ENCODE measurements at regions not wholly inside any gene's neighbourhood (a gene's known extent, or its start where the extent isn't known, plus 50 kb on each side); places are given as distances from the start of the nearest gene placed in this dataset.

DNA sequence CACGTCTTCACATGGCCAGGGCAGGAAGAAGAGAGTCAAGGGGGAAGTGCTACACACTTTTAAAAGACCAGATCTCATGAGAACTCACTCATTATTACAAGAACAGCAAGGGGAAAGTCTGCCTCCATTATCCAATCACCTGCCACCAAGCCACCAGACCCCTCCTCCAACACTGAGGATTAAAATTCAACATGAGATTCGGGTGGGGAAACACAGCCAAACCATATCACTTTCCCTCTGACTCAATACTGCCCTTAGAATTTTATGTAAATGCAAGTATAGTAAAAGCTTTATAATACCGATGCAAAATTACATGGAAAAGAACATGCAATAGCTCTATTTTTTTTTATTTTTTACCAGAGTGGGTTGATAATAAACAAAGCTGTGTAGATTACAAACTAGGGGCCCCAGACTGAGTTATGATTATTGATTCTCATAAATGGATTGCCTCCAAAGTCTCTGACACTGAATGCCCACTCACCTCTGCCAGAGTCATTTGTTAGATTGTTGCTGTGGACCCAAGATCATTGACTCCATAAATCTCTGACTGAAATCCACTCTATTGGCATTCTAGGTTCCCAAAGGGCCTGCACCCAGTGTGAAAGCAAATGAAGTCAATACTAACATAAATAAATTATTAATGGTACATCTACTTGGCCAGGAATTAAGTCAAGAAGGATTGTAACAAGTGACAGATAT is 184.8 kb upstream of the FUT9 start:
- TF ChIP-seq SIN3A (IDR thresholded peaks at IDR 0.05; ENCODE audit: borderline replicate concordance, insufficient read depth, low read depth, low read length) (no peak), TCF7L2 (IDR thresholded peaks at IDR 0.05; ENCODE audit: low read depth, low read length) (no peak), POLR2AphosphoS5 (IDR thresholded peaks at IDR 0.05; ENCODE audit: low read depth, low read length) (no peak)
- TF ChIP-seq, protein P1, sequence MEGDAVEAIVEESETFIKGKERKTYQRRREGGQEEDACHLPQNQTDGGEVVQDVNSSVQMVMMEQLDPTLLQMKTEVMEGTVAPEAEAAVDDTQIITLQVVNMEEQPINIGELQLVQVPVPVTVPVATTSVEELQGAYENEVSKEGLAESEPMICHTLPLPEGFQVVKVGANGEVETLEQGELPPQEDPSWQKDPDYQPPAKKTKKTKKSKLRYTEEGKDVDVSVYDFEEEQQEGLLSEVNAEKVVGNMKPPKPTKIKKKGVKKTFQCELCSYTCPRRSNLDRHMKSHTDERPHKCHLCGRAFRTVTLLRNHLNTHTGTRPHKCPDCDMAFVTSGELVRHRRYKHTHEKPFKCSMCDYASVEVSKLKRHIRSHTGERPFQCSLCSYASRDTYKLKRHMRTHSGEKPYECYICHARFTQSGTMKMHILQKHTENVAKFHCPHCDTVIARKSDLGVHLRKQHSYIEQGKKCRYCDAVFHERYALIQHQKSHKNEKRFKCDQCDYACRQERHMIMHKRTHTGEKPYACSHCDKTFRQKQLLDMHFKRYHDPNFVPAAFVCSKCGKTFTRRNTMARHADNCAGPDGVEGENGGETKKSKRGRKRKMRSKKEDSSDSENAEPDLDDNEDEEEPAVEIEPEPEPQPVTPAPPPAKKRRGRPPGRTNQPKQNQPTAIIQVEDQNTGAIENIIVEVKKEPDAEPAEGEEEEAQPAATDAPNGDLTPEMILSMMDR (IDR thresholded peaks at IDR 0.05), result no peak
- TF ChIP-seq, protein P2, sequence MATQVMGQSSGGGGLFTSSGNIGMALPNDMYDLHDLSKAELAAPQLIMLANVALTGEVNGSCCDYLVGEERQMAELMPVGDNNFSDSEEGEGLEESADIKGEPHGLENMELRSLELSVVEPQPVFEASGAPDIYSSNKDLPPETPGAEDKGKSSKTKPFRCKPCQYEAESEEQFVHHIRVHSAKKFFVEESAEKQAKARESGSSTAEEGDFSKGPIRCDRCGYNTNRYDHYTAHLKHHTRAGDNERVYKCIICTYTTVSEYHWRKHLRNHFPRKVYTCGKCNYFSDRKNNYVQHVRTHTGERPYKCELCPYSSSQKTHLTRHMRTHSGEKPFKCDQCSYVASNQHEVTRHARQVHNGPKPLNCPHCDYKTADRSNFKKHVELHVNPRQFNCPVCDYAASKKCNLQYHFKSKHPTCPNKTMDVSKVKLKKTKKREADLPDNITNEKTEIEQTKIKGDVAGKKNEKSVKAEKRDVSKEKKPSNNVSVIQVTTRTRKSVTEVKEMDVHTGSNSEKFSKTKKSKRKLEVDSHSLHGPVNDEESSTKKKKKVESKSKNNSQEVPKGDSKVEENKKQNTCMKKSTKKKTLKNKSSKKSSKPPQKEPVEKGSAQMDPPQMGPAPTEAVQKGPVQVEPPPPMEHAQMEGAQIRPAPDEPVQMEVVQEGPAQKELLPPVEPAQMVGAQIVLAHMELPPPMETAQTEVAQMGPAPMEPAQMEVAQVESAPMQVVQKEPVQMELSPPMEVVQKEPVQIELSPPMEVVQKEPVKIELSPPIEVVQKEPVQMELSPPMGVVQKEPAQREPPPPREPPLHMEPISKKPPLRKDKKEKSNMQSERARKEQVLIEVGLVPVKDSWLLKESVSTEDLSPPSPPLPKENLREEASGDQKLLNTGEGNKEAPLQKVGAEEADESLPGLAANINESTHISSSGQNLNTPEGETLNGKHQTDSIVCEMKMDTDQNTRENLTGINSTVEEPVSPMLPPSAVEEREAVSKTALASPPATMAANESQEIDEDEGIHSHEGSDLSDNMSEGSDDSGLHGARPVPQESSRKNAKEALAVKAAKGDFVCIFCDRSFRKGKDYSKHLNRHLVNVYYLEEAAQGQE (IDR thresholded peaks at IDR 0.05; ENCODE audit: insufficient read depth in 1 of 2, low read depth in 2 of 2, low read length in 1 of 2), result no peak

Measured in Panc1 (cell line).